ENCODE measurements at regions not wholly inside any gene's neighbourhood (a gene's known extent, or its start where the extent isn't known, plus 50 kb on each side); places are given as distances from the start of the nearest gene placed in this dataset.
"Not testable (repeated sequence)": the region's sequence is repeated elsewhere in the genome, so short reads cannot be mapped to it uniquely, and the experiment has no call there.

- no peak for DNase-seq (ENCODE audit: low read depth, low spot score)
These were observed 535.7 kb downstream of the BRINP3 start for GRCh38 chr1:189941922-189942321.

GRCh38 chr1:189958756-189959155, 518.9 kb downstream of the BRINP3 start:
- no peak for DNase-seq (ENCODE audit: low read depth, low spot score)

- no peak for DNase-seq (ENCODE audit: low read depth, low spot score)
These were observed 516.9 kb downstream of the BRINP3 start for GRCh38 chr1:189960769-189961168.

- no peak for DNase-seq (ENCODE audit: low read depth, low spot score)
These were observed 515.5 kb downstream of the BRINP3 start for GRCh38 chr1:189962181-189962580.

GRCh38 chr1:189970331-189971230, 507.1 kb downstream of the BRINP3 start:
- no peak for DNase-seq (ENCODE audit: low read depth, low spot score)

GRCh38 chr1:189971656-189972055, 506.0 kb downstream of the BRINP3 start:
- no peak for DNase-seq (ENCODE audit: low read depth, low spot score)

- DNase-seq (ENCODE audit: low read depth, low spot score) = no peak
These were observed 500.5 kb downstream of the BRINP3 start for GRCh38 chr1:189977184-189977583.

- no peak for DNase-seq (ENCODE audit: low read depth, low spot score)
These were observed 494.3 kb downstream of the BRINP3 start for GRCh38 chr1:189983166-189983890.

GRCh38 chr1:189986516-189986915, 491.1 kb downstream of the BRINP3 start:
- DNase-seq (ENCODE audit: low read depth, low spot score) = no peak

- DNase-seq (ENCODE audit: low read depth, low spot score) = no peak
These were observed 490.2 kb downstream of the BRINP3 start for GRCh38 chr1:189987509-189987908.

- no peak for DNase-seq (ENCODE audit: low read depth, low spot score)
These were observed 484.8 kb downstream of the BRINP3 start for GRCh38 chr1:189992856-189993255.

- no peak for DNase-seq (ENCODE audit: low read depth, low spot score)
These were observed 477.2 kb downstream of the BRINP3 start for GRCh38 chr1:190000365-190000872.

- DNase-seq (ENCODE audit: low read depth, low spot score) = no peak
These were observed 476.5 kb downstream of the BRINP3 start for GRCh38 chr1:190001187-190001586.

GRCh38 chr1:190003376-190003775, 474.3 kb downstream of the BRINP3 start:
- DNase-seq (ENCODE audit: low read depth, low spot score) = no peak

GRCh38 chr1:190011585-190011984, 466.1 kb downstream of the BRINP3 start:
- DNase-seq (ENCODE audit: low read depth, low spot score) = no peak

GRCh38 chr1:190019151-190019550, 458.5 kb downstream of the BRINP3 start:
- DNase-seq (ENCODE audit: low read depth, low spot score) = not testable (repeated sequence)

GRCh38 chr1:190019717-190020116, 457.9 kb downstream of the BRINP3 start:
- DNase-seq (ENCODE audit: low read depth, low spot score) = no peak

- DNase-seq (ENCODE audit: low read depth, low spot score) = no peak
These were observed 455.0 kb downstream of the BRINP3 start for GRCh38 chr1:190022709-190023108.

- no peak for DNase-seq (ENCODE audit: low read depth, low spot score)
These were observed 448.2 kb downstream of the BRINP3 start for GRCh38 chr1:190029441-190029840.

- DNase-seq (ENCODE audit: low read depth, low spot score) = no peak
These were observed 434.0 kb downstream of the BRINP3 start for GRCh38 chr1:190043655-190044054.

- no peak for DNase-seq (ENCODE audit: low read depth, low spot score)
These were observed 431.4 kb downstream of the BRINP3 start for GRCh38 chr1:190046231-190046630.
